Neuronal stem cell (in vitro differentiated cells): ENCODE measurements at regions not wholly inside any gene's neighbourhood (a gene's known extent, or its start where the extent isn't known, plus 50 kb on each side); places are given as distances from the start of the nearest gene placed in this dataset.
"Not testable (repeated sequence)": the region's sequence is repeated elsewhere in the genome, so short reads cannot be mapped to it uniquely, and the experiment has no call there.

Experiments used
- DNase-seq: peaks from one replicate; pipeline ENCODE4 v3.0.0-alpha.2; 2013; ENCODE audit warnings: low spot score
- H2AFZ ChIP-seq: one replicate; pipeline ENCODE4 v1.6.1; 2013; ENCODE audit warnings: mild to moderate bottlenecking, low read length, inconsistent platforms
- H2AK5ac ChIP-seq: 2 replicates; pipeline ENCODE4 v1.6.1; 2013; ENCODE audit warnings: low read depth, mild to moderate bottlenecking, inconsistent platforms, low read length, moderate library complexity, mixed read lengths
- H2BK120ac ChIP-seq: 2 replicates; pipeline ENCODE4 v1.6.1; 2013; ENCODE audit warnings: low read depth, mild to moderate bottlenecking, inconsistent platforms, low read length, moderate library complexity, mixed read lengths
- H2BK12ac ChIP-seq: one replicate; pipeline ENCODE4 v1.6.1; 2013; ENCODE audit warnings: low read length, inconsistent platforms
- H2BK15ac ChIP-seq: 2 replicates; pipeline ENCODE4 v1.6.1; 2013; ENCODE audit warnings: mild to moderate bottlenecking, low read length, inconsistent platforms, mixed read lengths
- H2BK5ac ChIP-seq: one replicate; pipeline ENCODE4 v1.6.1; 2013; ENCODE audit warnings: inconsistent platforms, mild to moderate bottlenecking, low read length, moderate library complexity
- H3K14ac ChIP-seq: one replicate; pipeline ENCODE4 v1.6.1; 2013; ENCODE audit warnings: low read length, inconsistent platforms
- H3K18ac ChIP-seq: 2 replicates; pipeline ENCODE4 v1.6.1; 2013; ENCODE audit warnings: low read length, inconsistent platforms
- H3K23ac ChIP-seq: 2 replicates; pipeline ENCODE4 v1.6.1; 2013; ENCODE audit warnings: low read depth, mild to moderate bottlenecking, mixed read lengths, low read length, inconsistent platforms; ENCODE audit not compliant: poor library complexity
- H3K27ac ChIP-seq: replicated peaks from 3 replicates; pipeline ENCODE4 v1.5.1; 2013; ENCODE audit warnings: low read length, inconsistent platforms
- H3K27me3 ChIP-seq, 3 experiments: 2 replicates each; pipeline ENCODE4 v1.6.1; 2013; ENCODE audit warnings: low read length in 3 of 3, mild to moderate bottlenecking in 2 of 3, inconsistent platforms in 1 of 3, low read depth in 1 of 3, mixed read lengths in 1 of 3, moderate library complexity in 1 of 3; ENCODE audit not compliant: control insufficient read depth in 3 of 3, insufficient read depth in 3 of 3
- H3K36me3 ChIP-seq, 2 donors: replicated peaks in 1 of 2; 2 replicates each; pipeline ENCODE4 v1.6.1; 2013; ENCODE audit warnings: low read length in 2 of 2; ENCODE audit not compliant: control insufficient read depth in 2 of 2, insufficient read depth in 2 of 2
- H3K4ac ChIP-seq: 2 replicates; pipeline ENCODE4 v1.6.1; 2013; ENCODE audit warnings: inconsistent platforms, mild to moderate bottlenecking, low read length, moderate library complexity
- H3K4me1 ChIP-seq, 2 donors: 1 replicate in 1 of 2; 2 replicates in 1 of 2; pipeline ENCODE4 v1.6.1; 2013; ENCODE audit warnings: low read length in 2 of 2, low read depth in 1 of 2; ENCODE audit not compliant: control insufficient read depth in 2 of 2, insufficient read depth in 1 of 2
- H3K4me2 ChIP-seq: one replicate; pipeline ENCODE4 v1.6.1; 2013; ENCODE audit warnings: mild to moderate bottlenecking, low read length, inconsistent platforms; ENCODE audit not compliant: insufficient read depth, poor library complexity, severe bottlenecking
- H3K4me3 ChIP-seq, 2 donors: 2 replicates each; pipeline ENCODE4 v1.5.1; 2013; ENCODE audit warnings: low read length in 2 of 2, mild to moderate bottlenecking in 2 of 2, inconsistent platforms in 1 of 2, moderate library complexity in 1 of 2
- H3K79me1 ChIP-seq: one replicate; pipeline ENCODE4 v1.6.1; 2013; ENCODE audit warnings: low read depth, mild to moderate bottlenecking, inconsistent platforms, low read length, moderate library complexity
- H3K9ac ChIP-seq: one replicate; pipeline ENCODE4 v1.6.1; 2013; ENCODE audit warnings: mild to moderate bottlenecking, low read depth, low read length, inconsistent platforms; ENCODE audit not compliant: poor library complexity
- H3K9me3 ChIP-seq, 2 donors: replicated peaks in 1 of 2; 2 replicates each; pipeline versions ENCODE3 to v1.6.1; 2013; ENCODE audit warnings: low read length in 2 of 2, mild to moderate bottlenecking in 2 of 2, inconsistent platforms in 1 of 2, low read depth in 1 of 2, mixed read lengths in 1 of 2, moderate library complexity in 1 of 2; ENCODE audit not compliant: control insufficient read depth in 2 of 2, insufficient read depth in 1 of 2
- H4K8ac ChIP-seq: one replicate; pipeline ENCODE4 v1.6.1; 2013; ENCODE audit warnings: low read depth, mild to moderate bottlenecking, inconsistent platforms, low read length, moderate library complexity
- H4K91ac ChIP-seq: one replicate; pipeline ENCODE4 v1.6.1; 2013; ENCODE audit warnings: low read length, low read depth, mild to moderate bottlenecking, inconsistent platforms; ENCODE audit not compliant: poor library complexity
- WGBS, 2 donors: extraction: QIAGEN DNeasy Blood & Tissue Kit; methylation state at CpG; one replicate each; pipeline ENCODE4 v1.1.7; 2013; ENCODE audit warnings: missing lambda C conversion rate in 2 of 2, mixed read lengths in 1 of 2; ENCODE audit not compliant: insufficient read length in 2 of 2, insufficient replicate concordance in 1 of 2; ENCODE audit errors: extremely low coverage in 2 of 2; 5-methylcytosine and 5-hydroxymethylcytosine counted together

- not testable (repeated sequence) for H3K4me3 ChIP-seq, H3K36me3 ChIP-seq, H3K4ac ChIP-seq, H3K18ac ChIP-seq, DNase-seq, H2BK15ac ChIP-seq, H3K23ac ChIP-seq, H2AK5ac ChIP-seq, H3K27ac ChIP-seq, H2BK120ac ChIP-seq, H2AFZ ChIP-seq, H3K4me1 ChIP-seq, H2BK5ac ChIP-seq, H3K79me1 ChIP-seq, H4K8ac ChIP-seq, H3K4me2 ChIP-seq, H3K27me3 ChIP-seq, H3K14ac ChIP-seq, H4K91ac ChIP-seq, H3K9me3 ChIP-seq, H2BK12ac ChIP-seq, H3K9ac ChIP-seq
- no CpG with 5 or more reads among the region's 2 CpGs for WGBS, 2 donors
Measured at GRCh38 chr5:158193395-158193794, 334.4 kb upstream of the CLINT1 start.

DNA sequence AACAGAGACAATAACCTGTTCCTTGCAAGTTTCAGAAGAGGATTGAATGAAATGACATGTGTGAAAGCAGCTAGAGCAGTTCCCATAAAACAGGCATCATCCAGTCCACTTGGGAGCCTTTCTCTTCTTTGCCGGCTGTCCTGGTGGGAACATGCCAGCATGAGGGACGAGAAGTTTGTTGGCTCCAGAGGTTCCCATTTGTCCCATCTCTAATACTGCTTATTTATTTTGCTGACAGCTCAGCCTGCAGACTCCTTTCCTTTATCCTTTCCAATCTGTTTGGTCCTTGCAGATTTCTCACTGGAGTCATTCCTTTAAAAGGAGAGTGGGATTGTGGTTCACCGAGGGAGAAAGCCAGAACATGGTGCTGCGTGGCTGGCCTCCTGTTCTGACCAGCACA lies 321.5 kb upstream of the CLINT1 start:
- no peaks in the 10 kb centered on the region for H3K9me3 ChIP-seq
- H2BK5ac ChIP-seq = no peak overlapping the region
- H3K79me1 ChIP-seq = no peaks in the 10 kb centered on the region
- no peak overlapping the region for H4K91ac ChIP-seq
- H2BK15ac ChIP-seq = no peak overlapping the region
- H3K23ac ChIP-seq = no peak overlapping the region
- DNase-seq = no peak
- no peak overlapping the region for H3K27ac ChIP-seq
- H3K14ac ChIP-seq = no peak overlapping the region
- H3K4me3 ChIP-seq = no peak overlapping the region
- H4K8ac ChIP-seq = no peak overlapping the region
- no CpG with 5 or more reads among the region's 4 CpGs for WGBS, 2 donors
- H3K18ac ChIP-seq = no peak overlapping the region
- no peak overlapping the region for H2BK120ac ChIP-seq
- H3K4ac ChIP-seq = no peak overlapping the region
- no peak overlapping the region for H2AK5ac ChIP-seq
- H3K4me2 ChIP-seq = no peak overlapping the region
- no peak overlapping the region for H2AFZ ChIP-seq
- H3K27me3 ChIP-seq = no peaks in the 10 kb centered on the region
- peaks cover under 1 to 15% of the 10 kb centered on the region in 2 donors for H3K4me1 ChIP-seq
- no peaks in the 10 kb centered on the region for H3K36me3 ChIP-seq
- H3K9ac ChIP-seq = no peak overlapping the region
- no peak overlapping the region for H2BK12ac ChIP-seq

- Histone ChIP-seq H2BK15ac (no peak overlapping the region), H3K9me3 (no peaks in the 10 kb centered on the region), H3K4me2 (no peak overlapping the region), H3K27me3 (no peaks in the 10 kb centered on the region), H3K27ac (no peak overlapping the region), H3K36me3 (no peaks in the 10 kb centered on the region), H4K8ac (no peak overlapping the region), H3K23ac (no peak overlapping the region), H4K91ac (no peak overlapping the region), H3K18ac (no peak overlapping the region), H3K4ac (no peak overlapping the region), H3K4me3 (no peak overlapping the region), H2AFZ (no peak overlapping the region), H2BK120ac (no peak overlapping the region), H2BK12ac (no peak overlapping the region), H3K4me1 (peaks cover 5 to 18% of the 10 kb centered on the region in 2 donors), H3K79me1 (no peaks in the 10 kb centered on the region), H3K9ac (no peak overlapping the region), H3K14ac (no peak overlapping the region), H2AK5ac (no peak overlapping the region), H2BK5ac (no peak overlapping the region)
- DNase-seq = no peak
- WGBS, 2 donors = no CpG with 5 or more reads among the region's 7 CpGs
Measured at GRCh38 chr5:158179271-158179670, 320.3 kb upstream of the CLINT1 start.

GRCh38 chr5:158178535-158178934 lies 319.6 kb upstream of the CLINT1 start:
- Histone ChIP-seq H4K8ac (no peak overlapping the region), H3K9me3 (no peaks in the 10 kb centered on the region), H3K4me1 (peaks cover 5 to 18% of the 10 kb centered on the region in 2 donors), H2BK5ac (no peak overlapping the region), H3K4me3 (no peak overlapping the region), H3K14ac (no peak overlapping the region), H3K18ac (no peak overlapping the region), H3K27ac (no peak overlapping the region), H3K79me1 (no peaks in the 10 kb centered on the region), H3K36me3 (no peaks in the 10 kb centered on the region), H3K4me2 (no peak overlapping the region), H2AK5ac (no peak overlapping the region), H4K91ac (no peak overlapping the region), H3K27me3 (no peaks in the 10 kb centered on the region), H3K23ac (no peak overlapping the region), H2BK12ac (no peak overlapping the region), H3K9ac (no peak overlapping the region), H2AFZ (no peak overlapping the region), H2BK120ac (no peak overlapping the region), H2BK15ac (no peak overlapping the region), H3K4ac (no peak overlapping the region)
- no peak for DNase-seq
- no CpG with 5 or more reads among the region's 6 CpGs for WGBS, 2 donors
